HG03108 (cell line): ENCODE measurements at regions not wholly inside any gene's neighbourhood (a gene's known extent, or its start where the extent isn't known, plus 50 kb on each side); places are given as distances from the start of the nearest gene placed in this dataset.
A peak's percentile ranks its signal among the peaks of the same experiment; 100 is the strongest.
"Not testable (repeated sequence)": the region's sequence is repeated elsewhere in the genome, so short reads cannot be mapped to it uniquely, and the experiment has no call there.

Experiments used
- ATAC-seq: cut with Tn5 transposase; IDR thresholded peaks from one replicate; pipeline ENCODE4 v1.9.1; 2021; ENCODE audit warnings: moderate library complexity; ENCODE audit not compliant: unreplicated experiment

DNA sequence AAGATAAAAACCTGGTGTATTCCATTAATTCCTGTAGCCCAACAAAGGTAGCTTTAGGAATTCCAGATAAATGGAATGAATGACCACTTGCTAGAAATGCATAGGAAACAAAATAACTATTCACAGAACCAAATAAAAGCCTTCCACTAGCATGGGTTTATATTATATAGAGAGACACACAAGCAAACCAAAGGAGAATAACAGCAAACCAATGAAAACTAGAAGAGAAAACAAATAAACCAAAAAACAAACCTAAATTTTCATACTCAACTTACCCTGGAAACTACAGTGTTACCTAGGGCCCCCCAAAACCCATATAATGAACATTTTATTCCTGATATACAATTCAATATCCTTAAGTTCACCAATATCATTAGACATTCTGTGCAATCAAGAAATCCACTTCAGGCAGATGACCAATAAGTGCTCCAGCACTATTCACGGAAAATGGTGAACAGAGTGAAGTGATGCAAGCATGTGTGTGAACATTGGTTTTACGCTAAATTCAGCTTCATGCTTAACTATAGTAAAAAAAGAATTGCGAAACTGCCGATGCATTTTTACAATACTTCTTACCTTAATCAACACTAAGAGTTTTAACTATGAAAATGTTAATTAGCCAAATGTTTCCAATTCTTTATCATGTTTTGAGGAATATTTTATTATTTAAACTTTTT, 1108.4 kb upstream of the TMEM132C start:
- no peak for ATAC-seq

DNA sequence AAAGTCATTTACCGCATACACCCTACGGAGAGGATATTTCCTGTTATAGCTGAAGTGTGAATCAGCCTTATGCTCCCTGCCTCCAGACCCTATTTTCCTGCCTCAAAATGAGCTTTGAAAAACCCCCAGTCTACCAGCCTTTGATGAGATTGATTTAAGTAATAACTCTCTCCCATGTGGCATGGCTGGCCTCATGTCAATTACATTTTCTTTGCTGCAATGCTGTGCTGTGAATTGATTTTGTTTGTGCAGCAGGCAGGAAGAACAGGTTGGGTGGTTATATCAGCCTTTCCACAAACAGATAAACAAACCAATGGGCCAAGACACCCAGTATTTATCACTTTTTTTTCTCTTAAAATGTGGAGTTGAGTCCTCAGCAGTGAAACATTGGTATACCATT, 1105.5 kb upstream of the TMEM132C start:
- ATAC-seq: no peak

DNA sequence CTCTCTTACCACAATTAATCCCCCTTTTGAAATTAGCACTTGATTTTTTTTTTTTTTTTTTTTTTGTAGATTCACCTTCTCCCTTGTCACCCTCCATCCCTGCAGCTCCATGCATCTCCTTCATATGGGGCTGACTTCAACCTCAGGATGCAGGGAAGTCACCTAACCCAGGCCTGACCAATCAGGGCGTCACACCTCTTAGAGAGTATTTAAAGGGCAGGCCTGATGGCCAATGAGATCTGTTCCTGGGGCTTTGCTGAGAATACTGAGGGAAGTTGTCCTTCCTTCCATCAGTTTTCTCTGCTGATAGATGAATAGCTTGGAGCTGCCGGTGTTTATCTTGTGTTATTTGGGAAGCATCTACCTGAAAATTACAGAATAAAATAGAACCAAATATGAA, 1104.7 kb upstream of the TMEM132C start:
- ATAC-seq: no peak

DNA sequence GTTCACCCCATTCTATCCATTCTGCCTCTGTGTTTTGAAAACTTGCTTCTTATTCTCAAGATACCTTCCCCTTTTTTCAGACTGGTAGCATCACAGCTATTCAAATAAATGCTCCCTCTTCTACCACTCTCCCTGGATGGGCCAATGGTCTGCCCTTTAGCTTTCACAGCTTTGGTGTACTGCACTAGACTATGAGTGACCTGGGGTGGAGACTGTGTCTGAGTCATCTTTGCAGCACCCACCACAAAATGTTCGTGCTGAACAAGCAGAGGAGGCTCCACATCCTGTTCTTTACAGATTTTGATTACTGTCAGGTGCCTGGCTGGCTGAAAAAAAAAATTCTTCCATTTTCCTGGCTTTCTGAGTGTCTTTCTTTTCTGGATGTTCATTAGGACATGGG, 1104.1 kb upstream of the TMEM132C start:
- ATAC-seq: peak; percentile 77

DNA sequence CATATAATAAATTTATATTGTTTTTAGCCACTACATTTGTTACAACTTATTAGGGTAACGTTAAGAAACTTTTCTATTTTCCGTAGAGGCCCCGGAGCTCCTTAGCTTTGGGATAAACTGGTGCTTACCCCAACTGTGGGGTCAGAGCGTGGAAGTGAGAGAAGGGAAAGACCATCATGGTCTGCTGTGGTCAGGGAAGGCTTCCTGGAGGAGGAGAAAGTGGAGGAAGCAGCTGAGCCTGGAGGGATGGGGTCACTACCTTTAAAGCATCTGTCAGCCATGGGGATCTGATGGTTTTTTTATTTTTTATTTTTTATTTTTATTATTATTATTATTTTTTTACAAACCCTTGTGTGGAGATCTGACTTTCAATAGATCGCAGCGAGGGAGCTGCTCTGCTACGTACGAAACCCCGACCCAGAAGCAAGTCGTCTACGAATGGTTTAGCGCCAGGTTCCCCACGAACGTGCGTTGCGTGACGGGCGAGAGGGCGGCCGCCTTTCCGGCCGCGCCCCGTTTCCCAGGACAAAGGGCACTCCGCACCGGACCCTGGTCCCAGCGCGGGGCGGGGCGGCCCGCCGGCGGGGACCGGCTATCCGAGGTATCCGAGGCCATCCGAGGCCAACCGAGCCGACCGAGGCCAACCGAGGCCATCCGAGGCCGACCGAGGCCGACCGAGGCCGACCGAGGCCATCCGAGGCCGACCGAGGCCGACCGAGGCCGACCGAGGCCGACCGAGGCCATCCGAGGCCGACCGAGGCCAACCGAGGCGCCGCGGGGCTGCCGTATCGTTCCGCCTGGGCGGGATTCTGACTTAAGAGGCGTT, 1101.2 kb upstream of the TMEM132C start:
- peak; percentile 62 for ATAC-seq

DNA sequence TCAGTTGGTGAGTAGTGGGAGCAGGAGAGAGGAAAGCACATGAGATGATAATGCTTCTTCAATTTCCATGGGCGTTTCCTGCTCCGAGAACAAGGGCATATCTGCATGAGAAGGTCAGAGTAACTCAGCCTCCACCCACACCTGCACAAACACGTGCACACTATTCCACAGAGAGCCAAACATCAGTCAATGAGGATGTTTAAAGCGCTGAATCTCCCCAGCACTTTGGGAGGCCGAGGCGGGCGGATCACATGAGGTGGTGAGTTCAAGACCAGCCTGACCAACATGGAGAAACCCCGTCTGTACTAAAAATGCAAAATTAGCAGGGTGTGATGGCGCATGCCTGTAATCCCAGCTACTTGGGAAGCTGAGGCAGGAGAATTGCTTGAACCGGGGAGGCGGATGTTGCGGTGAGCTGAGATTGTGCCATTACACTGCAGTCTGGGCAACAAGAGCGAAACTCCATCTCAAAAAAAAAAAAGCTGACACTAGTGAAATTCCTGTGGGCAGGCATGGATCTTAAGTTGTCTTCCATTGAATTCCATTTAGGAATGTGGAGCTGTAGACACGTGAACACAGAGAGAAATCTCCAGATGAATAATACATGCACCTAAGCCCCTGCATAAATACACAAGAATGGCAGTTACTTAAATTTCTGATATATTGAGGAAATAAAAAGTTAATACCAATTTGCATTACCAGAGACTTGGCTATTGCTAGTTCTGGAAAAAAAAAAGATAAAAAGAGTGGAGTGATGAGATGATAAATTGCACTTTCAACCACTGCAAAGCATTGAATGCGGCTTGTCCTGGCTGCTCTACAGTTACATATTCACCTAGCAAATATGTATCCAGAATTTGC, 1097.4 kb upstream of the TMEM132C start:
- no peak for ATAC-seq

DNA sequence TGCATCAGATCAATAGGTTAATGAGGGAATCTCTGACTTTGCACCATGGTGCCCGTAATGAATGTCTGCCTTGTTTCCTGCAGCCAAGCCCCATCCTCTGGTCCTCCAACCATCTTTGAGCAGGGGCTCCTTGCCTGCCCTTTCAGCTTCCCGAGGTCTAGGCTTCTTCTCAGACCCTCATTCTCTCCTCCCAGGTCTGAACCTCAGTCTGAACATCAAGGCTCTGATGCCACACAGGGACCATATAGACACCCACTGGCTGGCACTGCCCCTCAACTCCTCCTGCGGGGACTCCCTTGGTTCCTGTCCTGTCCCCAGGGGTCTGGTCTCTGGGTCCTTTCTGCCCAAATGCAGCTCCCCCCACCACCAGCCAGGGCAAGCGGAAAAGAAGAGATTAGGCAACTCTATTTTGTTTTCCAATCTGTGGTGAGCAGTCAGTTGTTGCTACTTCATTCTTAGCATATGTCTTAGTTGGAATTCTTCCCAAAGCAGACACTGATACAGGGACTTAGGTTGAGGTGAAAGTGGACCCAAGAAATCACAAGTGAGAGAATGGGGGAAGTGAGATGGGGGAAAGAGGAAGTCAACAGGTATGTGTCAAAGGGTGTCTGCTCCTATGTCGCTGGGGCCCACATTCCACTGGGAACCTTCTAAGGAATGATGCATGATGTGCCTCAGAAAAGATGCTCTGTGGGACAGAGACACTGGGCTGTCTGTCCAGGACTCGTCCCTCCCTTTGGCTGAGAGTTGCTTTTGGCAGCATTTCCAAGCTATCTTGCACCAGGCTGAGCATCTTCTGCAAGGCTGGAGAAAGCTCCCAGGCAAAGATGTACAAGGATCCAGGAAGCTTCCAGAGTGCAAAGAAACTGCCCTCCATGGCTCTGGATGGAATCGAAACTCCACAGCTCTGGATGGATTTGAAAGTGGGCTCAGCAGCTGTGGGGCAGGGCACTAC, 1096.5 kb upstream of the TMEM132C start:
- ATAC-seq: no peak

DNA sequence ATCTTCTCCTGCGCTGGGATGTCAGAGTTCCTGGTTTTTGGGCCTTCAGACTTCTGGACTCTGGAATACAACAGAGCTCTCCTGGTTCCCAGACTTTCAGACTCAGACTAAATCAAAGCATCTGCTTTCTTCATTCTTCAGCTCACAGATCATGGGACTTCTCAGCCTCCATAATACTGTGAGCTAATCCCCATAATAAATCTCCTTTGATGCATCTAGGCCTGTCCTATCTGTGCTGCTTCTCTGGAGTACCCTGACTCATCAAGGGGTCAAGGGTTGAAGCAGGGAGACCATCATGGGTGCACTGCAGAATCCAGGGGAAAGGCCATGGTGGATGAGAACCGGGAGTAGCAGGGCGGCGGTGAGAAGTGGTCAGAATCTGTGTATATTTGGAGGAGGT, 1094.1 kb upstream of the TMEM132C start:
- ATAC-seq: no peak

DNA sequence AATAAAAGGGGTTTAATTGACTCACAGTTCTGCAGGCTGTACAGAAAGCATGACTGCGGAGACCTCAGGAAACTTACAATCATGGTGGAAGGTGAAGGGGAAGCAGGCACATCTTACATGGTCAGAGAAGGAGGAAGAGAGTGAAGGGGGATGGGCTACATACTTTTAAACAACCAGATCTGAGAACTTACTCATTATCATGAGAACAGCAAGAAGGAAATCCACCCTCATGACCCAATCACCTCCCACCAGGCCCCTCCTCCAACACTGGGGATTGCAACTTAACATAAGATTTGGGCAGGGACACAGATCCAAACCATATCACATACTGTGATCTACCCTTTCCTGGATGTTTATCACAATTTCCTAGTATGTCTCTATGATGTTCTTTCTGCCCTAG, 1093.0 kb upstream of the TMEM132C start:
- ATAC-seq: not testable (repeated sequence)

DNA sequence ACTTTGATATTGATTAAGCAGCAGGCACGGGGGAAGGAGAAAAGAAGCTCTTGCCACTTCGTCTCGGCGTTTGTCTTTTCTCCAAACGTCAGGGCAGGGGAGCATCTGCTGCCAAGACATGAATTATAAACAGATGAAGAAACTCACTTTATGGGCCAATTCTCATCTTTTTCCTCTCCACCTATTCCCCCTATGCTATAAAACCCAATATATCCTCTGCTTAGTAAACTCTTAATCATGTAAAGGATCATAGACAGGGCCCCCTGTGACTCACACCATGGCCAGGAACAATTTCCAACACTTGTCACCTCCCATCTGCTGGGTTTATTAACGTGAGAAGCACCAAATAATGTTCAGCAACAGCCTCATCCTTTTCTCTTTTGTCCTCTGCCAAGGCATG, 1092.1 kb upstream of the TMEM132C start:
- ATAC-seq: no peak

DNA sequence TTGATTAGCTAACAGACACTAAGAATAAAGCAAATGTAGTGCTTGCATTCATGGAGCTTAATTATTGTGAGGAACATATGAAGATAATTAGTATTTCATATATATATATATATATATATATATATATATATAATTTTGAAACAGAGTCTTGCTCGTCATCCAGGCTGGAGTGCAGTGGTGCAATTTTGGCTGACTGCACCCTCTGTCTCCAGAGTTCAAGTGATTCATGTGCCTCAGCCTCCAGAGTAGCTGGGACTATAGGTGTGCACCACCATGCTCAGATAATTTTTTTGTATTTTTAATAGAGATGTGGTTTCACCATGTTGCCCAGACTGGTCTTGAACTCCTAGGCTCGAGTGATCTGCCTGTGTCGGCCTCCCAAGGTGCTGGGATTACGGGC, 1091.6 kb upstream of the TMEM132C start:
- ATAC-seq: no peak

DNA sequence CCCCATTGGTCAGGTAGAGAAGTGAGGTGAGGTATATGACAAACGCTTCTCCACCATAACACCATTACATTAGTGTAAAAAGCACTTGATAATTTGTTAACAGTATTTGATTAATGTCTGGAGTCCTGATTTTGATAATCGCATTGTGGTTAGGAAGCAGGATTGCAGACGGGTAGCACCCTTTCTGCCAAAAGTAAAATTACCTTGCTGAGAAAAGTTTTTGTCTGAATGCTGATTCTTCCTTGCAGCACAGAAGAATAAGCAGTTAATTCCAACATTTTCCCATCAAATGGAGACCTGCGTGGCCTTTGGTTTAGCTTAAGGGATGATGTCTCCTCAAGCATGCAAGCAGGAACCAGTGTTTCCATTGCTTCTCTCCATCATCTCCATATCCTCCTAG, 1090.2 kb upstream of the TMEM132C start:
- ATAC-seq: no peak

DNA sequence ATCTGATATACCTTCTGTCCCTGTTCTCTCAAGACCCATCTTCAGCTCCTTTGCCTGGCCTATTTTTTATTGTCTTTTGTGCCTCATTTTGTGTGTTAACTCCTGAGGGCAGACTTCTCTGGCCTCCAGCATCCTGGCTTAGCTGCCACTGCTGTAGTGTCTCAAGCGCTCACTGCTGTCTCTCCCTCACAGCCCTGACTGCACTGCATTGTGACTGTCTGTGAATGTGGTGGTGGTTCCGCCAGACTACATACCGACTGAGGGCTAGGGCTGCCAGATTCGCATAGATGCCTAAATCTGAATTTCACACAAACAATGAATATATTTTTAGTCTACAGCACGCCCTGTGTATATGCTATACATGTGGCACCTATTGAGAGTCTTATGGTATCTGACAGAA, 1088.9 kb upstream of the TMEM132C start:
- ATAC-seq: no peak

DNA sequence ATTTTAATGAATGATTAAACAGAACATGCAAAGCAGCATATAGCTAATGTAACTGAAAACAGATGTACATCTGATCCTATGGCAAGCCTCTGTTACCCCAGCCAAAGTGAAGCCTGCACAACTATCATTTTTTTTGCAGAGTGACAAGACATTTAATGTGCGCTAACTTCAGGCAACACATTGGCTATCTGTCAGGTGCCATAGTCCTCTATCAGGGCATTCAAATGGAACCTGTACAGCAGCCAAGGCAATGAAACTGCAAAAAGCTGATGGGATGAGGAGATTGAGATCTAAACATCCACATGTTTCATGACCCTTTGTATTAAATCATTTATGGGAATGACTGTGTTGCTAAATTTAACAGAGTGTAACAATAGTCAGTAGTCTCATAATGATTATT, 1088.5 kb upstream of the TMEM132C start:
- no peak for ATAC-seq

DNA sequence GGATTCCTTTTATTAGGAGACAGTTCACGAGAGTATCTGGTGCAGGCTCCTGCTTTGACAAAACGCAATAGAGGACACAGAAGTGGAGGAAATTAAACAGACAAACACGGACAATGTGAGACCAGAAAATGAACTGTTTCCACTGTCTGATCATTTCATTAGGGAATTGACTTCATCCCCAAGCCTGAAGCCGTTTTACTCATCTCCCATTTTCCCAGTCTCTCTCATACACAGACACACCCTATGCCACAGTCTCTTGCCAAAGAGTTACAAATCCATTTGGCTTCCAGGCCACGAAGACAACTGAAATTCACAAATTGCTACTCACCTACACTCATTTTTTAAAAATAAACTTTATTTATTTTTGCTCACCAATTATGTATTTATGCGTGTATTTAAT, 1087.8 kb upstream of the TMEM132C start:
- no peak for ATAC-seq

DNA sequence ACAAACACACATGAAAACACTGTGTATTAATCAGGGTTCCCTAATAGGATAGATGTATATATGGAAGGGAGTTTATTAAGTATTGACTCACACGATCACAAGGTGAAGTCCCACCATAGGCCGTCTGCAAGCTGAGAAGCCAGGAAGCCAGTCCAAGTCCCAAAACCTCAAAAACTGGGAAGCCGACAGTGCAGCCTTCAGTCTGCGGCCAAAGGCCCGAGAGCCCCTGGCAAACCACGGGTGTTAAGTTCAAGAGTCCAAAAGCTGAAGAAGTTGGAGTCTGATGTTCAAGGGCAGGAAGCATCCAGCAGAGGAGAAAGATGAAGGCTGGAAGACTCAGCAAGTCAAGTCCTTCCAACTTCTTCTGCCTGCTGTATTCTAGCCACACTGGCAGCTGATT, 1085.0 kb upstream of the TMEM132C start:
- ATAC-seq: no peak

DNA sequence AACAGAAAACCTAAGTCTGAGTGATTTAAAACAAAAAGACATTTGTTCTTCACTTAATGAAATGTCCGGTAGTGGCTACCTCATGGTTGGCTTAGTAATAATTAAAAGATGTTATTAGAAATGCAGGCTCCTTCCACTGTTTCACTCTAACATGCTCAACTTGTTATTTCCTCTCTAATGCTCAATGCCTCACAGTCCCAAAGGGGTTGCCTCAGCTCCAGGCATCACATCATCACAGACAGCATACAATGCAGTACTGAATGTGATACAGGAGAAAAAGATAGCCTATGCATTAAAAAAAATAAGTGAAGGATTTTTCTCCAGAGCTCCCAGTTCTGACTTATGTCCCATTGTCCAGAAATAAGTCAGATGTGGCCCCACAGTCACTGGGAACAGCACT, 1077.0 kb upstream of the TMEM132C start:
- ATAC-seq: no peak

DNA sequence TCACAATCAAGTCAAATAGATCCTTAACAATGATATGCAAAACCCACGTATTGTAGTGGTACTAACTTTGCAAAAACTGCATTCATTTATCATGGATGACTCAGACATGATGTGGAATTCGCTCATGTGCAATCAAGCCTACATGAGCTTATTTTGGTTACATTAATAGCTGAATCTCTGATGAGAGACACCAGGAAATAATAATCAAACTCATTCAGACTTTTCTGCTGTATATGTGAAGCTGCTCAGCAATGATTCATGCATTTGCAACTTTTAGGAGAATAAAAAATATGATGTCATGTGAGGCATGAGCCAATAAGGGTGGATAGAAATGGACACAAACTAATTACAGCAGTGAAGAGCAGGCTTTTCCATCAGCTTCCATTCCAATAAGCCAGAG, 1075.8 kb upstream of the TMEM132C start:
- no peak for ATAC-seq

DNA sequence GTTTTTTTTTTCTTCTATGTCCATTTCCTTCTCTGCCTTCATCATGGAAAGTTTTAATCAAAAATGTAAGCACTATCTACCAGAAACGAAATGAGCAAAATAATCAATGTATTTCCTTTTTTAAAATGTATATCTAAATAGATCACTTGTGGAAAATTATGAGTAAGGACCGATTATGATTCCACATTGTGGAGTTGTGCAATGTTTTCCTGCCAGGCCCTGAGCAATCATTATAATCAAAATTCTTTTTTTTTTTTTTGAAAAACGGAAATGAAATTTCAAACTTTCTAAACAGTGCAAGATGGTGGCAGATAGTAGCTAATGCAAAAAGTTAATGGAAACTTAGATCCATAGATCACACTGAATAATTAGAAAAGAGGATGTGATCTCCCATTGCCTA, 1074.6 kb upstream of the TMEM132C start:
- ATAC-seq: no peak

DNA sequence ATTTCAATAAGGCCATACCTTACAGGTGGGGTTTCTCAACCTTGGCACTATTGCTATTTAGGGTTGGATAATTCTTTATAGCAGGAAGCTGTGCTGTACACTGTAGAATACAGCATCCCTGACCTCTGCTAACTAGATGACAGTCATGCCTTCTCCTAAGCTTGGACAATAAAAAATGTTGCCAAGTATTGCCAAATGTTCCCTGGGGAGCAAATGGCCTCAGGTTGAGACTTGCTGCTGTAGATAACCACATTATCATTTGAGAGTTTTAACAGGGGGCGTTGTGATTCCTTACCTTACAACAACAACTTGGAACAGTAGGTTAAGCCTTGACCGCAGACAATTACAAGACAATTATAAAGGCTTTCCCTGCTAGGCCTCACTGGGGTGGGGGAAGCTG, 1073.6 kb upstream of the TMEM132C start:
- ATAC-seq: no peak

DNA sequence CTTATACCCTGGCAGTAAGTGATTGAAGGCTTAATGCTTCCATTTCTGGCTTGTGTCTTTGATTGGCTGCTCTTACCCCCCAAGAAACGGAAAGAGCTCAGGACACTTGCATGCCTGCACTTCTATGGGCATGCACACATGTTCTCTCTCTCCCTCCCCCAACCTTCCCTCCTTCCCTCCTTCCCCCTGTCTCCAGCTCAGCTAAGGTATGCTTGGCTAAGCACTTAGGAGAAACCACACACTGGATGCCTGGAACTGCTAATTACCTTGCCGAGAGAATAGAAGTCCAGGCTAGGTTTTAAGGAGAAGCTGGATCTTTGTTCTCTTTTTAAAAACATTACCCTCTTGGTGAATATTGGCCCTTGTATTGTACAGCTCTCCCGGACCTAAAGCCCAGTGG, 1072.8 kb upstream of the TMEM132C start:
- no peak for ATAC-seq
